GM12878 (cell line): ENCODE measurements at regions not wholly inside any gene's neighbourhood (a gene's known extent, or its start where the extent isn't known, plus 50 kb on each side); places are given as distances from the start of the nearest gene placed in this dataset.

Experiments used
- ATAC-seq: fragments of 200-7000 bp; cut with Tn5 transposase; 3 replicates; pipeline ENCODE4 v1.9.1; 2020; ENCODE audit warnings: mild to moderate bottlenecking, moderate library complexity
- BruUV-seq: library from RNA; stranded (reverse); fragments of 400-500 nt; replicated peaks from 2 replicates; lab custom pipeline; 2021; lab: Mats Ljungman, UMichigan
- CTCF ChIA-PET: fragments of 300-600 bp; sonication (Branson Sonifier 250); formaldehyde crosslinking; extraction: SDS; loops from one replicate; lab custom pipeline; 2021; ENCODE audit warnings: inconsistent platforms; lab: Yijun Ruan, JAX
- POLR2A ChIA-PET: fragments of 350-600 bp; formaldehyde crosslinking; extraction: SDS; loops from one replicate; lab custom pipeline; 2021; ENCODE audit warnings: inconsistent platforms; lab: Charles Lee
- RAD21 ChIA-PET: fragments of 300-600 bp; sonication (Branson Sonifier 250); formaldehyde crosslinking; loops from one replicate; lab custom pipeline; 2023; ENCODE audit warnings: antibody characterized with exemption; ENCODE audit not compliant: unreplicated experiment; lab: Charles Lee
- SMC1A ChIA-PET: fragments of 300-600 bp; sonication (Branson Sonifier 250); formaldehyde crosslinking; loops from one replicate; lab custom pipeline; 2023; ENCODE audit not compliant: unreplicated experiment, uncharacterized antibody; lab: Charles Lee
- DNase-seq: peaks from one replicate; pipeline ENCODE4 v3.0.0-alpha.2; 2011; ENCODE audit warnings: low read depth, low spot score
- FAIRE-seq: peaks from 3 replicates; lab custom pipeline; 2011; peaks lifted over from hg19 to GRCh38; lab: Jason Lieb, UNC
- H2AFZ ChIP-seq: 2 replicates; pipeline ENCODE4 v1.6.0; 2011; ENCODE audit warnings: low read depth, low read length, control low read depth; ENCODE audit not compliant: control insufficient read depth
- H3K27ac ChIP-seq: 2 replicates; pipeline ENCODE4 v1.5.1; 2011; ENCODE audit warnings: control low read depth; ENCODE audit not compliant: control insufficient read depth, insufficient read depth
- H3K27me3 ChIP-seq, 2 experiments: replicated peaks in 1 of 2; 2 replicates each; pipeline versions ENCODE4 v1.6.0 to v1.6.1; 2011; ENCODE audit warnings: low read length in 1 of 2; ENCODE audit not compliant: control insufficient read depth in 2 of 2, insufficient read depth in 2 of 2
- H3K36me3 ChIP-seq, 2 experiments: 2 replicates each; pipeline ENCODE4 v1.5.1; 2011; ENCODE audit warnings: low read length in 1 of 2; ENCODE audit not compliant: control insufficient read depth in 2 of 2, insufficient read depth in 2 of 2
- H3K4me1 ChIP-seq: 2 replicates; pipeline ENCODE4 v1.6.1; 2011; ENCODE audit warnings: mild to moderate bottlenecking, low read length, moderate library complexity, mixed read lengths; ENCODE audit not compliant: control insufficient read depth, insufficient read depth
- H3K4me2 ChIP-seq: 2 replicates; pipeline ENCODE4 v1.6.0; 2011; ENCODE audit warnings: control low read depth; ENCODE audit not compliant: control insufficient read depth, insufficient read depth
- H3K4me3 ChIP-seq: fragments of 200-600 bp; sonication (generic); 2 replicates; pipeline ENCODE4 v1.5.1; 2016
- H3K79me2 ChIP-seq: 2 replicates; pipeline ENCODE4 v1.6.0; 2011; ENCODE audit warnings: low read length; ENCODE audit not compliant: control insufficient read depth, insufficient read depth
- H3K9ac ChIP-seq: 2 replicates; pipeline ENCODE4 v1.8.0; 2011; ENCODE audit warnings: low read length, control low read depth, mixed read lengths; ENCODE audit not compliant: control insufficient read depth, insufficient read depth
- H3K9me3 ChIP-seq: replicated peaks from 3 replicates; pipeline ENCODE4 v1.5.1; 2011; ENCODE audit warnings: mild to moderate bottlenecking, low read length; ENCODE audit not compliant: control insufficient read depth, insufficient read depth
- H4K20me1 ChIP-seq: 2 replicates; pipeline ENCODE4 v1.6.0; 2011; ENCODE audit not compliant: control insufficient read depth, insufficient read depth
- CTCF ChIP-seq, 3 experiments: IDR thresholded peaks in 2 of 3; conservative IDR thresholded peaks in 1 of 3; 2 replicates each; pipeline ENCODE4 v1.5.1; 2011; ENCODE audit warnings: low read depth in 3 of 3, low read length in 3 of 3, mild to moderate bottlenecking in 3 of 3, control low read depth in 2 of 3, moderate library complexity in 2 of 3, inconsistent platforms in 1 of 3, mixed read lengths in 1 of 3; ENCODE audit not compliant: control insufficient read depth in 2 of 3, insufficient read depth in 1 of 3; ENCODE audit errors: extremely low read depth in 1 of 3
- E2F8 ChIP-seq: fragments of 450-650 bp; IDR thresholded peaks from 2 replicates; pipeline ENCODE4 v1.6.1; 2018; ENCODE audit warnings: mild to moderate bottlenecking, low read depth, moderate library complexity; ENCODE audit not compliant: partially characterized antibody
- MXI1 ChIP-seq: fragments of 150-350 bp; IDR thresholded peaks from 2 replicates; pipeline ENCODE4 v1.6.1; 2011; ENCODE audit warnings: low read depth, mild to moderate bottlenecking, inconsistent platforms, low read length, improper control_type of control experiment
- RAD21 ChIP-seq: IDR thresholded peaks from 2 replicates; pipeline ENCODE4 v1.6.1; 2011; ENCODE audit warnings: mild to moderate bottlenecking, low read depth, low read length, moderate library complexity; ENCODE audit not compliant: insufficient read depth
- SMC3 ChIP-seq: IDR thresholded peaks from 2 replicates; pipeline ENCODE4 v1.6.1; 2011; ENCODE audit warnings: low read length, improper control_type of control experiment, borderline replicate concordance
- ZSCAN29 ChIP-seq: fragments of 450-650 bp; IDR thresholded peaks from 2 replicates; pipeline ENCODE4 v1.6.1; 2017; ENCODE audit warnings: mild to moderate bottlenecking, moderate library complexity
- WGBS: methylation state at CpG from one replicate; pipeline ENCODE4 v1.1.6; 2016; ENCODE audit warnings: low lambda C conversion rate; ENCODE audit not compliant: insufficient replicate concordance, insufficient coverage; ENCODE audit errors: missing lambda C conversion rate; 5-methylcytosine and 5-hydroxymethylcytosine counted together
- in situ Hi-C: fragments of 300-500 bp; cut with MboI; formaldehyde crosslinking; loops from 9 replicates; pipeline ENCODE4 v1.14.3; 2018; ENCODE audit warnings: mixed read lengths
- intact Hi-C: fragments of 100-400 bp; cut with micrococcal nuclease; formaldehyde crosslinking; loops from one replicate; pipeline ENCODE4 v1.14.2; 2022; ENCODE audit not compliant: unreplicated experiment
- TF ChIP-seq, protein P1 (sequence below): IDR thresholded peaks from 2 replicates; pipeline ENCODE4 v1.6.1; 2012; ENCODE audit warnings: low read length, inconsistent platforms

DNA sequence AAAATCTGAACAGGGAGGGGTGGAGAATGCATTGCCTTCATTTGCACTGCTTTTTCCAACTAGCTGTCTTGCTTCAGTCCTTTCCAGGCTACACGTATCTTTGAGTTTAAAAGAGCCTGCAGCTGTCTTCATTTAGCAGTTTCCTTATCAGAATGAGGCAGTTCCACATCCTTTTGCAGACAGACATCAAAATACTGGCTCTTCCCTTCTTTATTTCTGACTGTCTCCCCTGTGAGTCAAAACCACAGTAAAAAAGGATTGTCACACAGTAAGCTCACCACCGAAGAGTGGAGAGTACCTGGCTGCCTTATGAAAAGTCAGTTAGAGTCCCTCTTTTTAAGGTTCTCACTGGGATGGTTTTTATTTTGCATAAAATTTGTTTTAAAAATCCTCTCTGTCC, 205.5 kb upstream of the CD96 start (continued):
- TF ChIP-seq E2F8 (no peak), MXI1 (no peak), ZSCAN29 (no peak)

DNA sequence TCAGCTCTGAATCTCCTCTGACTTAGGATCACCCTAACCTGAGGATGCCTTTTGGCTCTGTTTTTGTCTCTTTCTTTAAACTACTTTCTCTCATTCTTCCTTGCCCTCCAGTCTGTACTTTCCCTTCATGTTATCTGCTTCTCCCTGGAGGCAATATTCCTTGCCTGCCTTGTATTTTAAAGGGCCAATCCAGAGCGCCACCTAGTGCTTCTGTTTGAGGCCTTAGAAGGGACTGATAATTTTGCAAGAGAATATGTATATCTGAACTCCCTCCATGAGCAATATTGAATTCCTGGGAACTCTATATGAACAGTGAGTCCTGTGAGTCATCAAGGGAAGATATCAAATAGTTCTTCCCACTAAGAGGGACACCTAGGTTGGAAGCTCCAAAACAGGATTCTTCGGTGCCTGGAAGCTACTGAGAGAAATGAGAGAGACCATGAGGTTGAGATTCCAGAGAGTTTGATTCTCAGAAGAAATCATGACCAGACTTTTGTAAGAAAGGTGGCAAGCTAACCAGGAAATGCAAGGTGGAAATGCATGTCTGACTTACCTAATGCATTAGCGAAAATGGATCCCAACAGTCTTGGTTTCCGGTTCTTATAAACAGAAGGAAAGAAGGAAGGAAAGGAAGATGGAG, 203.8 kb upstream of the CD96 start:
- Histone ChIP-seq H3K4me2 (no peak overlapping the region), H3K9ac (no peak overlapping the region), H3K79me2 (no peaks in the 10 kb centered on the region), H2AFZ (no peak overlapping the region), H3K27me3 (no peaks in the 10 kb centered on the region), H3K4me3 (no peak overlapping the region), H3K27ac (no peak overlapping the region), H3K36me3 (no peaks in the 10 kb centered on the region), H4K20me1 (no peaks in the 10 kb centered on the region), H3K4me1 (no peaks in the 10 kb centered on the region), H3K9me3 (no peaks in the 10 kb centered on the region)
- FAIRE-seq: peak; percentile 47
- no TSS peak for BruUV-seq
- ChIA-PET CTCF (interaction anchor here (0.7 to 1.7 kb wide), 5 partner anchors 8 to 101 kb away, joined by 3 to 5 read pairs (median 4); no protein-coding TSS in a partner anchor), POLR2A (no interaction called here), SMC1A (interaction anchor here (0.9 to 1.2 kb wide), 3 partner anchors 12 to 278 kb away, joined by 3 read pairs; no protein-coding TSS in a partner anchor), RAD21 (no interaction called here)
- ATAC-seq: peak; percentile 63; the same call in 2 of the 3 replicates
- TF ChIP-seq RAD21 (peak; percentile 70), CTCF (IDR thresholded peaks at IDR 0.05 in 2 of 3, conservative IDR thresholded peaks at IDR 0.05 in 1 of 3; ENCODE audit: control insufficient read depth in 2 of 3, extremely low read depth in 1 of 3, insufficient read depth in 1 of 3, low read depth in 3 of 3, low read length in 3 of 3) (peak; percentile 47 to 55 (median 52); a peak in 5 of 6 replicates), SMC3 (peak; percentile 37; the same call in 1 of the 2 replicates)
- TF ChIP-seq, protein P1, sequence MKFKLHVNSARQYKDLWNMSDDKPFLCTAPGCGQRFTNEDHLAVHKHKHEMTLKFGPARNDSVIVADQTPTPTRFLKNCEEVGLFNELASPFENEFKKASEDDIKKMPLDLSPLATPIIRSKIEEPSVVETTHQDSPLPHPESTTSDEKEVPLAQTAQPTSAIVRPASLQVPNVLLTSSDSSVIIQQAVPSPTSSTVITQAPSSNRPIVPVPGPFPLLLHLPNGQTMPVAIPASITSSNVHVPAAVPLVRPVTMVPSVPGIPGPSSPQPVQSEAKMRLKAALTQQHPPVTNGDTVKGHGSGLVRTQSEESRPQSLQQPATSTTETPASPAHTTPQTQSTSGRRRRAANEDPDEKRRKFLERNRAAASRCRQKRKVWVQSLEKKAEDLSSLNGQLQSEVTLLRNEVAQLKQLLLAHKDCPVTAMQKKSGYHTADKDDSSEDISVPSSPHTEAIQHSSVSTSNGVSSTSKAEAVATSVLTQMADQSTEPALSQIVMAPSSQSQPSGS: no peak
- intact Hi-C loops: no loop called here
- in situ Hi-C loops: no loop called here
- no peak for DNase-seq
- 38% methylated on average over 4 of the region's 4 CpGs for WGBS
